CD8-positive, alpha-beta memory T cell (primary cell): ENCODE measurements at regions not wholly inside any gene's neighbourhood (a gene's known extent, or its start where the extent isn't known, plus 50 kb on each side); places are given as distances from the start of the nearest gene placed in this dataset.
A peak's percentile ranks its signal among the peaks of the same experiment; 100 is the strongest.
"Not testable (repeated sequence)": the region's sequence is repeated elsewhere in the genome, so short reads cannot be mapped to it uniquely, and the experiment has no call there.

Experiments
- CTCF ChIA-PET: fragments of 350-600 bp; sonication (Branson Sonifier 250); formaldehyde crosslinking; loops from one replicate; lab custom pipeline; 2021; ENCODE audit warnings: antibody characterized with exemption; lab: Charles Lee
- POLR2A ChIA-PET: fragments of 350-600 bp; sonication (Branson Sonifier 250); formaldehyde crosslinking; loops from one replicate; lab custom pipeline; 2021; ENCODE audit warnings: antibody characterized with exemption; lab: Charles Lee
- DNase-seq, 5 donors: peaks; one replicate each; pipeline versions ENCODE4 v3.0.0 to v3.0.0-alpha.2; 2020 to 2022; ENCODE audit warnings: mixed read lengths in 1 of 5
- H3K27ac ChIP-seq: one replicate; pipeline ENCODE4 v1.7.0; 2013; ENCODE audit warnings: low read depth, mild to moderate bottlenecking, low read length, moderate library complexity
- H3K27me3 ChIP-seq: 2 replicates; pipeline ENCODE4 v1.7.0; 2013; ENCODE audit warnings: low read length, mild to moderate bottlenecking; ENCODE audit not compliant: insufficient read depth, poor library complexity, severe bottlenecking
- H3K36me3 ChIP-seq: 2 replicates; pipeline ENCODE4 v1.7.0; 2013; ENCODE audit warnings: mild to moderate bottlenecking, low read length, moderate library complexity; ENCODE audit not compliant: insufficient read depth
- H3K4me1 ChIP-seq: 2 replicates; pipeline ENCODE4 v1.7.0; 2013; ENCODE audit warnings: mild to moderate bottlenecking, low read length, moderate library complexity; ENCODE audit not compliant: insufficient read depth
- H3K4me3 ChIP-seq: 2 replicates; pipeline ENCODE4 v1.7.0; 2013; ENCODE audit warnings: mild to moderate bottlenecking, low read length
- H3K9me3 ChIP-seq: 2 replicates; pipeline ENCODE4 v1.7.0; 2013; ENCODE audit warnings: mild to moderate bottlenecking, low read length
- H3K27ac Mint-ChIP-seq, 8 donors: one replicate each; pipeline ENCODE4 v1.8.0; 2020 to 2021; ENCODE audit warnings: mixed read lengths in 8 of 8, mild to moderate bottlenecking in 6 of 8, inconsistent platforms in 3 of 8, moderate library complexity in 3 of 8
- H3K27me3 Mint-ChIP-seq, 2 donors: one replicate each; pipeline ENCODE4 v1.8.0; 2020 to 2021; ENCODE audit warnings: mixed read lengths in 2 of 2, mild to moderate bottlenecking in 1 of 2, moderate library complexity in 1 of 2
- H3K36me3 Mint-ChIP-seq, 3 donors: one replicate each; pipeline ENCODE4 v1.8.0; 2020 to 2021; ENCODE audit warnings: mixed read lengths in 3 of 3, inconsistent platforms in 1 of 3, mild to moderate bottlenecking in 1 of 3
- H3K4me1 Mint-ChIP-seq, 3 donors: one replicate each; pipeline ENCODE4 v1.8.0; 2020 to 2021; ENCODE audit warnings: mixed read lengths in 3 of 3, inconsistent platforms in 1 of 3, mild to moderate bottlenecking in 1 of 3
- H3K4me3 Mint-ChIP-seq, 7 donors: one replicate each; pipeline ENCODE4 v1.8.0; 2020 to 2021; ENCODE audit warnings: mixed read lengths in 7 of 7, mild to moderate bottlenecking in 6 of 7, moderate library complexity in 4 of 7, inconsistent platforms in 2 of 7
- H3K9me3 Mint-ChIP-seq, 5 donors: one replicate each; pipeline ENCODE4 v1.8.0; 2020 to 2022; ENCODE audit warnings: mixed read lengths in 5 of 5, mild to moderate bottlenecking in 3 of 5, moderate library complexity in 2 of 5, inconsistent platforms in 1 of 5

DNA sequence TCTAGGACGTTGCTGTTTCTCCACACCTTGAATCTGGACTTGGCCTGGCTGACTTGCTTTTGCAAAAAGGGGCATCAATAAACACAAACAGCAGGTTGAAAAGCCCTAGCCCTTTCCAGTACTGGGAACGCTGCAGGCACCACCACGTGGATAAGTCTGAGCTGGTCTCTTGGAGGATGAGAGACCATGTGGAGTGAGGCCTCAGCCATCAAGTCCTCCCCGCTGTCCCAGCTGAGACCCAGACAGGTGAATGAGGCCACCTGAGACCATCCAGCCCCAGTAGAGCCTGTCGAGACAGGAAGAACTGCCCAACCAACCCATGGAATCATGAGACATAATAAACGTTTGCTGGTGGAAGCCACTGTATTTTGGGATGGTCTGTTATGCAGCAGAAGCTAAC is 688.7 kb downstream of the PTPRU start:
- H3K4me1 ChIP-seq, result no peaks in the 10 kb centered on the region
- no peak overlapping the region for H3K4me3 ChIP-seq
- no peaks in the 10 kb centered on the region for H3K9me3 Mint-ChIP-seq
- no peaks in the 10 kb centered on the region for H3K9me3 ChIP-seq
- no peaks in the 10 kb centered on the region for H3K27me3 ChIP-seq
- no peaks in the 10 kb centered on the region for H3K36me3 ChIP-seq
- H3K4me1 Mint-ChIP-seq, result no peaks in the 10 kb centered on the region
- H3K4me3 Mint-ChIP-seq, result no peak overlapping the region
- DNase-seq, result no peak
- H3K36me3 Mint-ChIP-seq, result no peaks in the 10 kb centered on the region
- peak overlapping the region in 1 of 8 donors; percentile 76 for H3K27ac Mint-ChIP-seq
- ChIA-PET CTCF (no interaction called here), POLR2A (no interaction called here)
- peaks cover 8 to 24% of the 10 kb centered on the region in 2 donors for H3K27me3 Mint-ChIP-seq
- H3K27ac ChIP-seq, result no peak overlapping the region

- CTCF ChIA-PET, result no interaction called here
- Mint-ChIP-seq H3K27ac (peak overlapping the region in 1 of 8 donors; percentile 4), H3K9me3 (no peaks in the 10 kb centered on the region), H3K4me3 (no peak overlapping the region), H3K36me3 (no peaks in the 10 kb centered on the region), H3K27me3 (peaks cover 10 to 23% of the 10 kb centered on the region in 2 donors), H3K4me1 (no peaks in the 10 kb centered on the region)
- no peaks in the 10 kb centered on the region for H3K9me3 ChIP-seq
- POLR2A ChIA-PET, result no interaction called here
- no peak overlapping the region for H3K4me3 ChIP-seq
- no peak overlapping the region for H3K27ac ChIP-seq
- H3K27me3 ChIP-seq, result no peaks in the 10 kb centered on the region
- no peaks in the 10 kb centered on the region for H3K4me1 ChIP-seq
- DNase-seq, result no peak
- no peaks in the 10 kb centered on the region for H3K36me3 ChIP-seq
Measured at GRCh38 chr1:29924017-29924431, 687.7 kb downstream of the PTPRU start.

- ChIA-PET CTCF (no interaction called here), POLR2A (no interaction called here)
- no peaks in the 10 kb centered on the region for H3K36me3 Mint-ChIP-seq
- H3K4me3 Mint-ChIP-seq, result no peak overlapping the region
- DNase-seq, result no peak
- H3K9me3 Mint-ChIP-seq, result no peaks in the 10 kb centered on the region
- Histone ChIP-seq H3K27me3 (no peaks in the 10 kb centered on the region), H3K27ac (no peak overlapping the region), H3K36me3 (no peaks in the 10 kb centered on the region), H3K4me1 (no peaks in the 10 kb centered on the region), H3K4me3 (no peak overlapping the region), H3K9me3 (no peaks in the 10 kb centered on the region)
- H3K27me3 Mint-ChIP-seq, result peaks cover 16 to 25% of the 10 kb centered on the region in 2 donors
- H3K27ac Mint-ChIP-seq, result no peak overlapping the region
- H3K4me1 Mint-ChIP-seq, result no peaks in the 10 kb centered on the region
Measured at GRCh38 chr1:29921741-29922140, 685.4 kb downstream of the PTPRU start.

DNA sequence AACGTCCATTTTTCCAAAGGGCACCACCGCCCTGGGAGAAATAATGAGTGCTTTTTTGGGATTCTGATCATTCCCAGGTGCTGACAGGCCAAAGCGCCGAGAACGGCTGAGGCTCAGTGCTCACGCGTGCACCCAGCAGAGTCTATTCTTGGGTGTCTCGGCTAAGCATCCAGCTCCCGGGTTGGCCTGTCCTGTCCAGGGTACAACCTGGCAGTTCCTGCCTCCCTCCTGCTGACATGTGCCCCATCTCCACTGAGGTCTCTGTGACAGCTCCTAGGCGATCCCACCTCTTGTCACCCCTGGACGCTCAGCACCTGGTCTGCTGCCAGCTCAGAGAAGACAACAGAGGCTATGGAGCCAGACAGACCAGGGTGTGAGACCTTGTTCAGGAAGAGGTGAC is 684.5 kb downstream of the PTPRU start:
- H3K27me3 Mint-ChIP-seq, result peaks cover 14 to 21% of the 10 kb centered on the region in 2 donors
- H3K27ac Mint-ChIP-seq, result no peak overlapping the region
- Histone ChIP-seq H3K27me3 (no peaks in the 10 kb centered on the region), H3K36me3 (no peaks in the 10 kb centered on the region), H3K4me1 (no peaks in the 10 kb centered on the region), H3K9me3 (no peaks in the 10 kb centered on the region), H3K4me3 (no peak overlapping the region), H3K27ac (no peak overlapping the region)
- no peaks in the 10 kb centered on the region for H3K9me3 Mint-ChIP-seq
- H3K4me3 Mint-ChIP-seq, result no peak overlapping the region
- H3K4me1 Mint-ChIP-seq, result no peaks in the 10 kb centered on the region
- ChIA-PET CTCF (no interaction called here), POLR2A (no interaction called here)
- no peak for DNase-seq
- no peaks in the 10 kb centered on the region for H3K36me3 Mint-ChIP-seq

DNA sequence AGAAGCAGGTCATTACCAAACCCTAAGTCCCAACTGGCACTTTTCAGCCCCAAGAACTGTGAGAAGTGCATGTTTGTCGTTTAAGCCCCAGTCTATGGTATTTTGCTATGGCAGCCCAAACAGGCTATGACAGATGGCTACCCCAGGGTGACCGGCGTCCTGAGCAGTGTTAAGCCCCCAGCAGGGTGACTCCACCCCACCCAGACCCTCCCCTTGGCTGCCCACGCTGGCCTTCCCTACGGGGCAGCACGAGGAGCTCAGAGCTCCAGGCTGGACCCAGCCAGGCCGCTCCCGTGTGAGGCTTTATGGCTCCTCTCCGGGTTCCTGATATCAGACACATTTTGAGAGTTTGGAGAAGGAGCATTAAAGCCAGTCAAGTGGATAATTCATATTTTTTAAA is 684.0 kb downstream of the PTPRU start:
- ChIA-PET CTCF (no interaction called here), POLR2A (no interaction called here)
- Histone ChIP-seq H3K27me3 (no peaks in the 10 kb centered on the region), H3K4me3 (no peak overlapping the region), H3K36me3 (no peaks in the 10 kb centered on the region), H3K9me3 (no peaks in the 10 kb centered on the region), H3K27ac (no peak overlapping the region), H3K4me1 (no peaks in the 10 kb centered on the region)
- no peak overlapping the region for H3K4me3 Mint-ChIP-seq
- DNase-seq, result no peak
- peaks cover 14 to 21% of the 10 kb centered on the region in 2 donors for H3K27me3 Mint-ChIP-seq
- no peaks in the 10 kb centered on the region for H3K36me3 Mint-ChIP-seq
- no peak overlapping the region for H3K27ac Mint-ChIP-seq
- H3K4me1 Mint-ChIP-seq, result no peaks in the 10 kb centered on the region
- H3K9me3 Mint-ChIP-seq, result no peaks in the 10 kb centered on the region

DNA sequence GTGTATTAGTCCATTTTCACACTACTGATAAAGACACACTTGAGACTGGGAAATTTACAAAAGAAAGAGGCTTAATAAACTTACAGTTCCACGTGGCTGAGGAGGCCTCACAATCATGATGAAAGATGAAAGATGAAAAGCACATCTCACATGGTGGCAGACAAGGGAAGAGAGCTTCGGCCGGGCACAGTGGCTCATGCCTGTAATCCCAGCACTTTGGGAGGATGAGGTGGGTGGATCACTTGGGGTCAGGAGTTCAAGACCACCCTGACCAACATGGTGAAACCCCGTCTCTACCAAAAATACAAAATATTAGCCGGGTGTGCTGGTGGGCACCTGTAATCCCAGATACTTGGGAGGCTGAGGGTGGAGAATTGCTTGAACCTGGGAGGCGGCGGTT is 682.7 kb downstream of the PTPRU start:
- H3K27ac ChIP-seq, H3K4me1 Mint-ChIP-seq, H3K36me3 ChIP-seq, H3K4me3 ChIP-seq, H3K36me3 Mint-ChIP-seq, H3K9me3 Mint-ChIP-seq, H3K27me3 ChIP-seq, H3K4me1 ChIP-seq, H3K9me3 ChIP-seq, H3K27ac Mint-ChIP-seq, POLR2A ChIA-PET, CTCF ChIA-PET, H3K4me3 Mint-ChIP-seq, DNase-seq: not testable (repeated sequence)
- peaks cover 14 to 28% of the 10 kb centered on the region in 2 donors for H3K27me3 Mint-ChIP-seq

GRCh38 chr1:29916656-29917369 is 680.5 kb downstream of the PTPRU start:
- Histone ChIP-seq H3K9me3 (no peaks in the 10 kb centered on the region), H3K4me3 (no peak overlapping the region), H3K27ac (no peak overlapping the region), H3K4me1 (no peaks in the 10 kb centered on the region), H3K36me3 (no peaks in the 10 kb centered on the region), H3K27me3 (no peaks in the 10 kb centered on the region)
- POLR2A ChIA-PET, result no interaction called here
- H3K4me3 Mint-ChIP-seq, result no peak overlapping the region
- H3K4me1 Mint-ChIP-seq, result no peaks in the 10 kb centered on the region
- no peaks in the 10 kb centered on the region for H3K36me3 Mint-ChIP-seq
- H3K9me3 Mint-ChIP-seq, result peaks cover 0 to 3% (median 0%) of the 10 kb centered on the region in 5 donors
- no peak for DNase-seq
- CTCF ChIA-PET, result no interaction called here
- peaks cover 16 to 37% of the 10 kb centered on the region in 2 donors for H3K27me3 Mint-ChIP-seq
- H3K27ac Mint-ChIP-seq, result no peak overlapping the region

GRCh38 chr1:29914936-29915335 is 678.6 kb downstream of the PTPRU start:
- H3K27me3 ChIP-seq, result no peaks in the 10 kb centered on the region
- peaks cover 0 to 3% (median 0%) of the 10 kb centered on the region in 5 donors for H3K9me3 Mint-ChIP-seq
- peaks cover 14 to 47% of the 10 kb centered on the region in 2 donors for H3K27me3 Mint-ChIP-seq
- no peaks in the 10 kb centered on the region for H3K4me1 ChIP-seq
- ChIA-PET POLR2A (no interaction called here), CTCF (no interaction called here)
- H3K4me3 Mint-ChIP-seq, result no peak overlapping the region
- no peak overlapping the region for H3K4me3 ChIP-seq
- H3K36me3 ChIP-seq, result no peaks in the 10 kb centered on the region
- no peaks in the 10 kb centered on the region for H3K4me1 Mint-ChIP-seq
- no peak overlapping the region for H3K27ac ChIP-seq
- H3K36me3 Mint-ChIP-seq, result no peaks in the 10 kb centered on the region
- H3K9me3 ChIP-seq, result no peaks in the 10 kb centered on the region
- no peak for DNase-seq
- H3K27ac Mint-ChIP-seq, result no peak overlapping the region
